ENCODE measurements at regions not wholly inside any gene's neighbourhood (a gene's known extent, or its start where the extent isn't known, plus 50 kb on each side); places are given as distances from the start of the nearest gene placed in this dataset.
"Not testable (repeated sequence)": the region's sequence is repeated elsewhere in the genome, so short reads cannot be mapped to it uniquely, and the experiment has no call there.

- CTCF ChIA-PET: interaction anchor here (0.6 to 4.7 kb wide), 2 partner anchors 10 to 22 kb away, joined by 3 to 25 read pairs; no protein-coding TSS in a partner anchor
- H3K27ac ChIP-seq (ENCODE audit: extremely low read depth, low read depth, low read length); POLR2A ChIA-PET; H3K9me3 ChIP-seq (ENCODE audit: control insufficient read depth, insufficient read depth, low read depth, low read length); H3K4me3 ChIP-seq (ENCODE audit: low read depth, low read length); H3K4me1 ChIP-seq (ENCODE audit: control insufficient read depth, insufficient read depth, low read length); H3K36me3 ChIP-seq (ENCODE audit: control insufficient read depth in 2 of 2, insufficient read depth in 1 of 2, low read length in 2 of 2): not testable (repeated sequence)
- peak; percentile 97 for TF ChIP-seq ZNF610 (tag by site-specific recombination; IDR thresholded peaks at IDR 0.05; ENCODE audit: borderline replicate concordance)
Observed at GRCh38 chr2:204167670-204168069, 231.1 kb downstream of the ICOS start.

GRCh38 chr2:204170411-204170810, 233.8 kb downstream of the ICOS start:
- no peak for TF ChIP-seq ZBTB6 (tag by site-specific recombination; IDR thresholded peaks at IDR 0.05)
- no peak for TF ChIP-seq ZNF529 (tag by site-specific recombination; IDR thresholded peaks at IDR 0.05; ENCODE audit: insufficient replicate concordance)
- TF ChIP-seq ZNF629 (tag by site-specific recombination; IDR thresholded peaks at IDR 0.05): no peak
- no peak for TF ChIP-seq ZNF518A (tag by site-specific recombination; conservative IDR thresholded peaks at IDR 0.05; ENCODE audit: low read depth)
- no peak for TF ChIP-seq PRDM6 (tag by site-specific recombination; IDR thresholded peaks at IDR 0.05)
- TF ChIP-seq ZNF433 (tag by site-specific recombination; IDR thresholded peaks at IDR 0.05; ENCODE audit: low read depth): no peak
- TF ChIP-seq ELK4 (IDR thresholded peaks at IDR 0.05; ENCODE audit: borderline replicate concordance, low read depth, low read length): no peak
- TF ChIP-seq ZNF654 (tag by site-specific recombination; IDR thresholded peaks at IDR 0.05; ENCODE audit: low read depth): no peak
- TF ChIP-seq ZNF571 (tag by site-specific recombination; IDR thresholded peaks at IDR 0.05): no peak
- TF ChIP-seq MEIS1 (CRISPR knock-in tag; IDR thresholded peaks at IDR 0.05; ENCODE audit: borderline replicate concordance): no peak
- TF ChIP-seq ZBTB17 (tag by site-specific recombination; IDR thresholded peaks at IDR 0.05): no peak
- TF ChIP-seq KLF9 (tag by site-specific recombination; IDR thresholded peaks at IDR 0.05; ENCODE audit: low read depth): no peak
- no peak for TF ChIP-seq ZNF549 (tag by site-specific recombination; IDR thresholded peaks at IDR 0.05)
- no peak for TF ChIP-seq ZNF132 (tag by site-specific recombination; IDR thresholded peaks at IDR 0.05; ENCODE audit: borderline replicate concordance)
- ChIA-PET POLR2A (no interaction called here), CTCF (no interaction called here)
- H3K27ac ChIP-seq (ENCODE audit: extremely low read depth, low read depth, low read length): no peak overlapping the region
- H3K9me3 ChIP-seq (ENCODE audit: control insufficient read depth, insufficient read depth, low read depth, low read length): no peaks in the 10 kb centered on the region
- H3K36me3 ChIP-seq (ENCODE audit: control insufficient read depth in 2 of 2, insufficient read depth in 1 of 2, low read length in 2 of 2): no peaks in the 10 kb centered on the region
- no peak overlapping the region for H3K4me3 ChIP-seq (ENCODE audit: low read depth, low read length)
- H3K4me1 ChIP-seq (ENCODE audit: control insufficient read depth, insufficient read depth, low read length): no peaks in the 10 kb centered on the region

All from HEK293 (cell line).